ENCODE measurements at regions not wholly inside any gene's neighbourhood (a gene's known extent, or its start where the extent isn't known, plus 50 kb on each side); places are given as distances from the start of the nearest gene placed in this dataset.

GRCh38 chr5:89015409-89015808, 132.4 kb upstream of the MEF2C start:
- no peak for TF ChIP-seq POLR2AphosphoS5 (IDR thresholded peaks at IDR 0.05)
- no peak for TF ChIP-seq CTCF (IDR thresholded peaks at IDR 0.05)
- TF ChIP-seq POLR2A (IDR thresholded peaks at IDR 0.05): no peak

Data from stomach (tissue), 4 donors.